DND-41 (cell line): ENCODE measurements at regions not wholly inside any gene's neighbourhood (a gene's known extent, or its start where the extent isn't known, plus 50 kb on each side); places are given as distances from the start of the nearest gene placed in this dataset.
"Not testable (repeated sequence)": the region's sequence is repeated elsewhere in the genome, so short reads cannot be mapped to it uniquely, and the experiment has no call there.

ENCODE experiments used
- ATAC-seq: fragments of 200-7000 bp; cut with Tn5 transposase; 3 replicates; pipeline ENCODE4 v1.9.1; 2021; ENCODE audit warnings: low read depth; ENCODE audit not compliant: insufficient read depth
- DNase-seq: peaks from one replicate; pipeline ENCODE4 v3.0.0-alpha.2; 2020
- H2AFZ ChIP-seq: 2 replicates; pipeline ENCODE4 v1.6.0; 2012; ENCODE audit warnings: low read depth, low read length
- H3K27ac ChIP-seq: 2 replicates; pipeline ENCODE4 v1.5.1; 2012; ENCODE audit warnings: low read length, inconsistent platforms
- H3K27me3 ChIP-seq: fragments of 200-600 bp; sonication (generic); 2 replicates; pipeline ENCODE4 v1.6.0; 2012; ENCODE audit warnings: low read length, mild to moderate bottlenecking, inconsistent platforms; ENCODE audit not compliant: insufficient read depth, poor library complexity
- H3K36me3 ChIP-seq: 2 replicates; pipeline ENCODE4 v1.5.1; 2012; ENCODE audit warnings: low read length, inconsistent platforms; ENCODE audit not compliant: insufficient read depth
- H3K4me1 ChIP-seq: 2 replicates; pipeline ENCODE4 v1.5.1; 2012; ENCODE audit warnings: mild to moderate bottlenecking, low read length; ENCODE audit not compliant: insufficient read depth
- H3K4me2 ChIP-seq: 2 replicates; pipeline ENCODE4 v1.6.0; 2012; ENCODE audit warnings: mild to moderate bottlenecking, moderate library complexity, low read length, inconsistent platforms; ENCODE audit not compliant: insufficient read depth
- H3K4me3 ChIP-seq, 2 experiments: fragments of 200-600 bp in 1 of 2; shearing (Covaris generic) in 1 of 2; 2 replicates each; pipeline ENCODE4 v1.5.1; 2012 to 2016; ENCODE audit warnings: inconsistent platforms in 2 of 2, low read length in 2 of 2, mild to moderate bottlenecking in 2 of 2, low read depth in 1 of 2, moderate library complexity in 1 of 2
- H3K79me2 ChIP-seq: 2 replicates; pipeline ENCODE4 v1.6.0; 2012; ENCODE audit warnings: low read length, inconsistent platforms; ENCODE audit not compliant: insufficient read depth
- H3K9ac ChIP-seq: 2 replicates; pipeline ENCODE4 v1.6.0; 2012; ENCODE audit warnings: low read depth, mild to moderate bottlenecking, inconsistent platforms, low read length, moderate library complexity
- H3K9me3 ChIP-seq: 2 replicates; pipeline ENCODE4 v1.5.1; 2012; ENCODE audit warnings: low read length, moderate library complexity, mild to moderate bottlenecking, inconsistent platforms; ENCODE audit not compliant: insufficient read depth, severe bottlenecking
- H4K20me1 ChIP-seq: 2 replicates; pipeline ENCODE4 v1.6.0; 2012; ENCODE audit warnings: low read length; ENCODE audit not compliant: insufficient read depth
- EZH2 ChIP-seq: IDR thresholded peaks from 3 replicates; pipeline ENCODE4 v1.6.1; 2012; ENCODE audit warnings: borderline replicate concordance, low read depth, mild to moderate bottlenecking, moderate library complexity, low read length, inconsistent platforms; ENCODE audit not compliant: severe bottlenecking
- TF ChIP-seq, protein P1 (sequence below): IDR thresholded peaks from 2 replicates; pipeline ENCODE4 v1.5.1; 2012; ENCODE audit warnings: borderline replicate concordance, low read length, moderate library complexity, mild to moderate bottlenecking; ENCODE audit not compliant: poor library complexity, severe bottlenecking; ENCODE audit errors: extremely low read depth

GRCh38 chr7:106535234-106535932, 125.6 kb downstream of the CCDC71L start:
- Histone ChIP-seq H2AFZ (no peak overlapping the region), H3K27ac (no peak overlapping the region), H3K27me3 (peaks cover 4% of the 10 kb centered on the region), H3K36me3 (no peaks in the 10 kb centered on the region), H3K79me2 (no peaks in the 10 kb centered on the region), H3K4me3 (no peak overlapping the region), H3K9me3 (no peaks in the 10 kb centered on the region), H4K20me1 (no peaks in the 10 kb centered on the region), H3K4me1 (no peaks in the 10 kb centered on the region), H3K4me2 (no peak overlapping the region), H3K9ac (no peak overlapping the region)
- DNase-seq (no peak), ATAC-seq (no peak)
- TF ChIP-seq, protein P1, sequence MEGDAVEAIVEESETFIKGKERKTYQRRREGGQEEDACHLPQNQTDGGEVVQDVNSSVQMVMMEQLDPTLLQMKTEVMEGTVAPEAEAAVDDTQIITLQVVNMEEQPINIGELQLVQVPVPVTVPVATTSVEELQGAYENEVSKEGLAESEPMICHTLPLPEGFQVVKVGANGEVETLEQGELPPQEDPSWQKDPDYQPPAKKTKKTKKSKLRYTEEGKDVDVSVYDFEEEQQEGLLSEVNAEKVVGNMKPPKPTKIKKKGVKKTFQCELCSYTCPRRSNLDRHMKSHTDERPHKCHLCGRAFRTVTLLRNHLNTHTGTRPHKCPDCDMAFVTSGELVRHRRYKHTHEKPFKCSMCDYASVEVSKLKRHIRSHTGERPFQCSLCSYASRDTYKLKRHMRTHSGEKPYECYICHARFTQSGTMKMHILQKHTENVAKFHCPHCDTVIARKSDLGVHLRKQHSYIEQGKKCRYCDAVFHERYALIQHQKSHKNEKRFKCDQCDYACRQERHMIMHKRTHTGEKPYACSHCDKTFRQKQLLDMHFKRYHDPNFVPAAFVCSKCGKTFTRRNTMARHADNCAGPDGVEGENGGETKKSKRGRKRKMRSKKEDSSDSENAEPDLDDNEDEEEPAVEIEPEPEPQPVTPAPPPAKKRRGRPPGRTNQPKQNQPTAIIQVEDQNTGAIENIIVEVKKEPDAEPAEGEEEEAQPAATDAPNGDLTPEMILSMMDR, result no peak
- no peak for TF ChIP-seq EZH2

DNA sequence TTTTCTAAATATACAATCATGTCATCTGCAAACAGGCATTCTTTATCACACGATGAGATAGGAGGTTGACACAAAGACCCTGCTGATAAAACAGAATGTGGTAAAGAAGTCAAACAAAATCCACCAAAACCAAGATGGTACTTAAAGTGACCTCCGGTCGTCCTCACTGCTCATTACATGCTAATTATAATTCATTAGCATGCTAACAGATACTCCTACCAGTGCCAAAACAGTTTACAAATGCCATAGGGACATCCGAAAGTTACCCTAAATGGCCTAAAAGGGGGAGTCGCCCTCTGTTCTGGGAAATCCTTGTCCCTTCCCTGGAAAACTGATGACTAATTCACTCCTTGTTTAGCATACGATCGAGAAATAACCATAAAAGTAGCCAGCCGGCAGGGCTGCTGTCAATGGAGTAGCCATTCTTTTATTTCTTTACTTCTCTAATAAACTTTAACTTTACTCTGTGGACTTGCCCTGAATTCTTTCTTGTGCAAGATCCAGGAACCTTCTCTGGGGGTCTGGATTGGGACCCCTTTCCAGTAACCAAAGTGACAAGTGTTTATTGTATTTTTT, 126.6 kb downstream of the CCDC71L start:
- DNase-seq (no peak), ATAC-seq (no peak)
- Histone ChIP-seq H3K4me1 (no peaks in the 10 kb centered on the region), H3K9ac (no peak overlapping the region), H2AFZ (no peak overlapping the region), H3K27ac (no peak overlapping the region), H3K36me3 (no peaks in the 10 kb centered on the region), H3K4me3 (no peak overlapping the region), H3K4me2 (no peak overlapping the region), H3K27me3 (peaks cover 4% of the 10 kb centered on the region), H4K20me1 (no peaks in the 10 kb centered on the region), H3K9me3 (no peaks in the 10 kb centered on the region), H3K79me2 (no peaks in the 10 kb centered on the region)
- TF ChIP-seq, protein P1, result no peak
- TF ChIP-seq EZH2, result no peak

DNA sequence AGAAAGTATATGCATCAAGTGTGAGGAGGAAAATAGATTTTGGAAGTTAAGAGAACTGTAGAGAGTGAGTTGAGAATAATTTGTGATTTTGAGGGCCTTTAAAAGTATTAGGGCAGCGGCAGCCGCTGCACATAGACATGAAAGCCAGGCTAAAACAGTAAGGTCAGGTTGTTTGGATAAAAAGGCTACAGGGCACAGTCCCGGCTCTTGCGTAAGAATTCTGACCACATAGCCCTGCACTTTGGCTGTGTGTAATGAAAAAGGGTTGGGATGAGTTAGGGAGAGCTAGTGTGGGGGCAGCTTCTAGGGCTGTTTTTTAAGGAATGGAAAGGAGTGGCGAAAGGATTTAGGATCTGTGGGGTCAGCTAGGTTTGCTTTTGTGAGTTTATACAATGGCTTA, 130.8 kb downstream of the CCDC71L start:
- H3K9ac ChIP-seq, ATAC-seq, H3K4me3 ChIP-seq, H3K27me3 ChIP-seq, H3K9me3 ChIP-seq, DNase-seq, H3K27ac ChIP-seq, H3K36me3 ChIP-seq, H3K79me2 ChIP-seq, H3K4me2 ChIP-seq, H2AFZ ChIP-seq, H4K20me1 ChIP-seq, H3K4me1 ChIP-seq: not testable (repeated sequence)

DNA sequence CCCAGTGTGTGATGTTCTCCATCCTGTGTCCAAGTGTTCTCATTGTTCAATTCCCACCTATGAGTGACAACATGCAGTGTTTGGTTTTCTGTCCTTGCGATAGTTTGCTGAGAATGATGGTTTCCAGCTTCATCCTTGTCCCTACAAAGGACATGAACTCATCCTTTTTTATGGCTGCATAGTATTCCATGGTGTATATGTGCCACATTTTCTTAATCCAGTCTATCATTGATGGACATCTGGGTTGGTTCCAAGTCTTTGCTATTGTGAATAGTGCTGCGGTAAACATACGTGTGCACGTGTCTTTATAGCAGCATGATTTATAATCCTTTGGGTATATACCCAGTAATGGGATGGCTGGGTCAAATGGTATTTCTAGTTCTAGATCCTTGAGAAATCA, 134.3 kb downstream of the CCDC71L start:
- ATAC-seq, H2AFZ ChIP-seq, H4K20me1 ChIP-seq, H3K27ac ChIP-seq, H3K9me3 ChIP-seq, H3K9ac ChIP-seq, H3K4me2 ChIP-seq, H3K4me3 ChIP-seq, DNase-seq, H3K27me3 ChIP-seq, H3K36me3 ChIP-seq, H3K79me2 ChIP-seq: not testable (repeated sequence)
- peaks cover 14% of the 10 kb centered on the region for H3K4me1 ChIP-seq
